Ureter (tissue), 1 donor: ENCODE measurements at regions not wholly inside any gene's neighbourhood (a gene's known extent, or its start where the extent isn't known, plus 50 kb on each side); places are given as distances from the start of the nearest gene placed in this dataset.
"Not testable (repeated sequence)": the region's sequence is repeated elsewhere in the genome, so short reads cannot be mapped to it uniquely, and the experiment has no call there.

Experiments used
- DNase-seq: peaks from one replicate; pipeline ENCODE4 v3.0.0-alpha.2; 2020; ENCODE audit warnings: low spot score
- donor health status: DM: yes; HTN: yes; CAD: no.

DNA sequence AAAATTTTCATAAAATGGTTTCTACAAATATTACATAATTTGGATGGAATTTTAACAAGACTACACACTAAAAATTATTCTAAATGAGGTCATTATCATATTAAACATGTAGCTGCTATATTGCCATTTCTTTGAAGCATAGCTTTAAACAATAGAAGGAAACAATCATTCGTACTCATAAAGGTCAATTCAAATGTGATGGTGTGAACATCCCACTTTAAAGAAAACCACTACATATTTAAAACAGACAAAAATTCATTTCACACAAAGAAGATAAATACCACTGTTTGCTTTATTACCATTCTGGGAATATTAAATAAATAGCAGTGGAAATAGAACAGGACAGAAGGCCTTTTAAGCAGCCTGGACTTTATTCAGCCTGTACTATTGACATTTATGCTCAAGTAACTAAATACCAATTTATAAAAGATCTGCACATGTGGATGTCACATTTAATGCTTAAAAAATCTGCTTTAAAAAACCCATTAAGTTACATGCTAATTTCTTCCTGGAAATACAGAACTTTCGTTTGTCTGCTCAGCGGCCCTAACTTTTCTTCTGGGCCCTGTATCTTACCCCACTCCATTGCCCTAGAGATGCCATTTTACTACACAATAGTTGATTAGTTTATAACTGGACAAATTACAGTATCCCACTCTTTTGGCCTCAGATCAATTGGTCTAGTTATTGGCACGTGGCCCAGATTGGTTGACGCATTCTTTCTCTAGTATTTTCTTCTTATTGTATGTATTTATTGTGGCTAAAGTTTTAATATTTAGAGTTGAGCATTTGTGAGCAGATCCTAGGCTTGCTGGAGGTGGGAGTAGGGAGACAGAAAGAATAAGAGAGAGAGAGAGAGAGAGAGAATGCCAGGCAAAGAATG, 215.1 kb upstream of the SPRY2 start:
- no peak for DNase-seq

DNA sequence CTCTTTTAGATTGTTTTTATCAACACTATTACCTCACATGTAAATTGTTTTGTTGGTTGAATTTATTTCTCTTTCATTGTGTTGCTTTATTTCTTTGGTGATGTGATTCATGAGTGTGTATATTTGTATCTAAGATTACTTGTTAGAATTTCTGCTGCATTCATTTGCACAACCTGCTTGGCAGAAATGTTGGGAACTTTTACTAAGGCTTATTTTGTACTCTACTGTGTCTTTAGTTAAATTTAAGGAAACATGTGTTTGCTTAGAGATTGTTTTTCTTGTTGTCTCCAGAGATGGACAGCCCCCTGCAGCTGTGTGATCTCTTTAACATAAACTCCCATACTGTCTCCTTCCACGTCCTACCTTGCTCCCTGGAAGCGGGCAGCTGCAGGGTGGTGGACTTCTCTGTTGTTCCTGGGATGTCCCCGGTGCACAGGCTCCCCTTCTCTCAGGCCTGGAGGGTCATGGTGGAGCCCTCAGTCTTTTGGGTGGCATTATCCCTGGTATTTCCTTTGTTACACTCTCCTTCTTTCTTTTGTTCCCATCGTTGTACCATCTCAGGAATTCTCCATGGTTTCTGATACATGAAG, 212.0 kb upstream of the SPRY2 start:
- DNase-seq: no peak

DNA sequence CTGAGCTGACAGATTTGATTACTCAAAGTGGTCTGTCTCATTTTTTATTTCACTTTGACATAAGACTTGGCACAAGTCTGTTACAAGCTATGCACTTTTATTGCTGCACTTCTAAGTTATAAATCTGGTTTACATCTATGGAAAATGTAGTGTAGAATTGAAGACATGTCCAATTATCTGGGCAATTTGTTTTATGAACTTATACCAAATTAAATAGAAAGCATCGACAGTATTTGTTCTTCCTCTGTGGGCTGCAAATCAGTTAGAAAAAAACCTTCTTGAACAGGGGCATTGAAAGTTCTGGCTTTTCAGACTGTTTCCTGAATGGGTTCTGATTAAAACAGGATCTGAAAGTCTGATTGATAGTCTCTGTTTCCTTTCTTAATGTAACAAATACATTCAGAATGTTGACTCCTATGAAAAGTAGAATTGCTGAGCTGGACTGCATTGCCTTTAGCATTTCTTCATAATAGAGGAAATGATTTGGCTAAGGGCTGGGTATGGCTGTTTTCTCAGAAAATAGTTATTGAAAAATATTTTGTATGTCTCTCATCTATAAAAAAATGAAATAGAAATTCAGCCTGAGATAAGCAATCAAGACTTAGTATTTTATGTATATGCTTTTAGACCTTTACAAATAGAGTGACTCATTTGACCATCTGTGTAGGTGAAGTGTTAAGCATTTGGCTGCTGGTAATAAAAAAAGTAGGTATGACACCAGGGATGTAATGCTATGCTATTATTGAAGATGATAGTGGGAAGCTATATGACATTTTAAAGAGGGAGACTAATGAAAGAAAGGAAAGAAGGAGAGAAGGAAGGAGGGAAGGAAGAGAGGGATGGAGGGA, 210.9 kb upstream of the SPRY2 start:
- DNase-seq: no peak

DNA sequence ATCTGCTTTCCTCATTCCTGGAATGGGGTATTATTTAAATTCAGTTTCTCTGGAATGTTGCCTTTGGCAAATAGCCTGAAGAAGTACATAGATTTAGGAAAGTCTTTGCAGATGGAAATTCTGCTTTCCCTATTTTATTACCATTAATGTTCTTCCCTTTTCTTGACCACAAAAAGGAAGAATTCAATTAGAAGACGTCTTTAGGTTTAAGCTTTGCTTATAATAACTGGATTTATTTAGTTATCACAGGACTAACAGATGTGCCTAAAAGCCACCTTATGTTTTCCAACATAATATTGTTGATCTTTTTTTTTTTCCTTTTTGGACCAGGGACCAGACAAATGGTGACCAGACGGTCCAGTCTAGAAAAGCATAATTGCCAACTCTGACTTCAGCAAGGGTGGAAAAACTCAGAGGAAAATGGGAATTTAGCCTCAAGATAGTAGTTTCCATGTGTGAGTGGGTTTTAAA, 210.1 kb upstream of the SPRY2 start:
- DNase-seq: no peak

DNA sequence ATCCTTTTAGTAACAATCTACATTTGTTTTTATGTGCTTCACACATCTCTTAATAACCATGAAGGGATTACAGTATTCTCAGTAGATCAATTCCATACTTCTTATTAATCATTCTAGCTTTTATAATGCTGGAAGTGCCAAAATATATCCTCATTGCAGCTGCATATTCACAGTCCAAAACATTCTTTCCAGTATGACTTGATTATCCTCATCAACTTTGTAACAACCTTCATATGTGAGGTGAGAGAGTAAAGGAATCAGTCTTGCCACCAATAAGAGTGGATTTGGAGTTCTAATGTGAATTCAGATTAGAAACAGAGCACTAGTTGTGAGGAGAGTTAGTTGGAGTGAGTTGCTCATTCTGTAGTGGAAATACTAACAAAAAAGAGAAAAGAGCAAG, 208.0 kb upstream of the SPRY2 start:
- DNase-seq: no peak

DNA sequence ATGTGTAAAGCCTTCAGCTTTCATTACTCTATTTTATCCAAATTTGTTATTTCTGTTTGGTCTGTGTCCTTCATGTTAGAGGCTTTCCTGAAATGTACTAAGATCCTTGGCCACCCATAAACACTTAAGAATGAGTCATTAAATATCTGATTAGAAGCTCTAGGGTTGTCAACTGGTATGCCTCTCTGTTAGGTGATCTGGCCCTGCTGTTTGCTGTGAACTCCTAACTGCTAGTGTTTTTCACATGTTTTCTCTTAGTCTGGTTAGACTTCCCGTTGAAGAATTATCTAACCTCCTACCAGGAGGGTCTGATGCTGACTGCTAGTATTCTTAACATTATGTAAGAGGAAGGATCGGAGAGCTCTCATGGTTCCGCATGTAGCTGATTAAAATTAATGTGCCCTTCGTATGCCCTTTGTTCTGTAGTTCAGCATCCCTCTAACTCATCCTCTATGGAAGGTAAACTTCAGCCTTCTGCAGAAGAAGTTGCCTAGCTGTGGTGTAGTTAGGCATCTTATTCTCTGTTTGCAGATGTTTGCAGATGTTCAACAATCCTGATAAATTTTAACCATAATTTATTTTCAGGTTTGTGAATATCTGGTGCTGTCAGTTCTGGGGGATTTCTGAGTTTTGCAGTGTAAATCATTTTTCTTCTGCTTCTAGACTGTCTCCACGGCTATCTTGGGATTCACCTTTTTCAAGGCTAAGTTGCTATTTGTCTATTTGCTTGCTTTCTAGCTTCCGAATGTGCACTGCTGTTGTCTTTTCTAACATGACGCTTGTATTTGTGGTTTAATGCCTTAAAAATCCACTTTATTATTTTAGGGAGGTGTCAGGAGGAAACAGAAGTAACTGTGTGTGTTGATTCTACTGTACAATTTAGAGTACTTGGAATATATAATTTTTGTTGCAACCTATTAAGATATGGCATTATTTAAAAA, 207.2 kb upstream of the SPRY2 start:
- no peak for DNase-seq

DNA sequence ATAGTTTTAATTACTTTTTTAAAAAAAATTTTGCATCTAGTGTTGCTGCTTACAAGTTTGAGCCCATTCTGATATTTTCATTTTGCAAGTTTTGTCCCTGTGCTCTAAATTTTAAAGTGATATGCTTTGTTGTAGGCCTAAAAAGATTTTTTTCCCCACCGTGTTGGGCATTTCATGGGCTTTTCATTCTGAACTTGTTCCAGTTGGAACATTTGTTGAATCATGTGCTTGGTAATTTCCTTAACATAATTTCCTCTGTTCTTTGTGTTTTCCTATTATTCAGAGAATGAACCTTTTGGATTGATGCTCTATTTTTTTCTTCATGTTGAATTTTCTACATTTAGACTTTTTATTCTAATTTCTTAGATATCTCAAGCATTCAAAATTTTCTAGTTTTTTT, 206.4 kb upstream of the SPRY2 start:
- DNase-seq: no peak

DNA sequence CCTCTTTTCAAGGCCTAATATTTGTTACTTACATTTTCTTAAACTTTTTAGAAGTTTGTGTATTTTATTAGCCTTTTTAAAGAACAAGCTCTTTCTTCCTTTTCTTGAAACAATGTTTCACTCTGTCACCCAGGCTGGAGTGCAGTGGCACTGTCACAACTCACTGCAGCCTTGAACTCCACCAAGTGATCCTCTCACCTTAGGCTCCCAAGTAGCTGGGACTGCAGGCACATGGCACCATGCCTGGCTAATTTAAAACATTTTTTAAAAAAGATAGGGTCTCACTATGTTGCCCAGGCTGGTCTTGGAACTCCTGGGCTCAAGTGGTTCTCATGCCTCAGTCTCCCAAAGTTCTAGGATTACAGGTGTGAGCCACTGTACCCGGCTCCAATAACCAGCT, 192.2 kb upstream of the SPRY2 start:
- DNase-seq: no peak

DNA sequence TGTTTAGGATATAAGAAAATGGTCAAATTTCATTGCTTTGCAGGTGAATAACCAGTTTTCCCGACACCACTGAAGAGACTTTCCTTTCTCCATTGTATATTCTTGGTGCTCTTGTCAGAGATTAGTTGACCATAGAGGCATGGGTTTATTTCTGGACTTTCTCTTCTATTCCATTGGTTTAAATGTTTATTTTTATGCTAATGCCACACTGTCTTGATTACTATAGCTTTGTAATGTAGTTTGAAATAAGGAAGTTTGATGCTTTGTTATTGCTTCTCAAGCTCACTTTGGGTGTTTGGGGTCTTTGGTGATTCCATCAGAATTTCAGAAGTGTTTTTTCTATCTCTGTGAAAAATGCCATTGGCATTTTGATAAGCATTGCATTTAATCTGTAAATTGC, 190.0 kb upstream of the SPRY2 start:
- DNase-seq: no peak

DNA sequence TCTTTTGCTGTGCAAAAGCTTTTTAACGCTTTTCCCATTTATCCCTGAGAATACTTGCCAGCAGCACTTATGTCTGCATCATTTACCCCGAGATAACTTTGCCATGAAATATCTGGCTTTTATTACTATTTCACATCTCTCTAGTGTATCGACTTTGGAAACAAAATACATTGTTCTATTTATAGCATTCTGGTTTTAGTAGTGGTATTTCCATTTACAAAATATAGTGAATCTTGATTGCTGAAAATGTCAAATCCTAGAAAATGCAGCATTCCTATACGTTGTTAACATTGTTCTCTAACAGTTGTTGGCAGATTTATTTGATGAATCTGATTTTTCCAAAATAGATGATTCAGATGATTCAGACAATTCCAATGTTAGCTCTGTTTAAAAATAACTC, 189.3 kb upstream of the SPRY2 start:
- no peak for DNase-seq

DNA sequence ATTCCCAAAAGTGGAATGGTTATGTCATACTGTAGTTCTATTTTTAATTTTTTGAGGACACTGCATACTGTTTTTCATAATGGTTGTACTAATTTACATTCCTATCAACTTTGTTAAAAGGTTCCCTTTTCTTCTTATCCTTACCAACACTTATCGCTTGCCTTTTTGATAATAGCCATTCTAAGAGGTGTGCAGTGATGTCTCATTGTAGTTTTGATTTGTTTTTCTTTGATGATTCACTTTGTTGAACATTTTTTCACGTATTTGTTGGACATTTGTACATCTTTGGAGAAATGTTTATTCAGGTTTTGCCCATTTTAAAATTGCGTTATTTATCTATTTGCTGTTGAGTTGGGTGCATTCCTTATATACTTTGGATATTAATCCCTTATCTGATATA, 188.8 kb upstream of the SPRY2 start:
- no peak for DNase-seq

DNA sequence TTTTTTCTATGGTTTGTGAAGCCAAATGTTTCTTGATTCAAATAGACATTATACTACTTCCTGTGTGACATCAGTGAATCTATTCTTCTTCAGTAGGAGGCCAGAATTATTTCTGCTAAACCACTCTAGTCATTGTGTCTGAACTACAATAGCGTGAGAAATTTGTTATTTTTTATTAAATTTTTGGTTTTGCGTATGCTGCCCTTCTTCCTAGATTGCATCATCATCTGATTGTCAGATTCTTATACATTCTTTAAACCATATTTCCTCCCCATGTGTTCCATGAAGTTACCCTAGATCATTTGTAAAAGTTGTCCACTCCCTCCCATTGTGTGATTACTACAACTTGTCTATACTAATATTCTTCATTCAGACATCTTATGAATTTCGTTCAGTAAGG, 187.8 kb upstream of the SPRY2 start:
- no peak for DNase-seq

DNA sequence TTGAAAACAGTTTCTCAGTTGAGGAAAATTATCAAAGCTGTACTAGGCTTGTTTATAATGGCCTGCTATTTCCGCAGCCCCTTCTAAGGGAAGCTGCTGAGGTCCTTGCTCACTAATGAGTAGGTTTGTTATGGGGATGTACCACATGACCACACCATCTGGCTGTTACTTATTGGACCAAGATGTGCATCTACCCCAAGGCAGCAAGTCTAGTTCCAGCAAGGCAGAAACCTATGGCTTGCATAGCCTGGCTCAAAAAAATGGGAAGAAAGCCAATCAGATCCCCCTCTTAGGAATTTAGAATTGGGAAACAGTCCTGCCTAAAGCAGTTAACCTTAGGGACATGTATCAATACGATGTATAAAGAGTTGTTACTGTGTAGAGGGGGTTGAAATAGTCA, 186.5 kb upstream of the SPRY2 start:
- no peak for DNase-seq

DNA sequence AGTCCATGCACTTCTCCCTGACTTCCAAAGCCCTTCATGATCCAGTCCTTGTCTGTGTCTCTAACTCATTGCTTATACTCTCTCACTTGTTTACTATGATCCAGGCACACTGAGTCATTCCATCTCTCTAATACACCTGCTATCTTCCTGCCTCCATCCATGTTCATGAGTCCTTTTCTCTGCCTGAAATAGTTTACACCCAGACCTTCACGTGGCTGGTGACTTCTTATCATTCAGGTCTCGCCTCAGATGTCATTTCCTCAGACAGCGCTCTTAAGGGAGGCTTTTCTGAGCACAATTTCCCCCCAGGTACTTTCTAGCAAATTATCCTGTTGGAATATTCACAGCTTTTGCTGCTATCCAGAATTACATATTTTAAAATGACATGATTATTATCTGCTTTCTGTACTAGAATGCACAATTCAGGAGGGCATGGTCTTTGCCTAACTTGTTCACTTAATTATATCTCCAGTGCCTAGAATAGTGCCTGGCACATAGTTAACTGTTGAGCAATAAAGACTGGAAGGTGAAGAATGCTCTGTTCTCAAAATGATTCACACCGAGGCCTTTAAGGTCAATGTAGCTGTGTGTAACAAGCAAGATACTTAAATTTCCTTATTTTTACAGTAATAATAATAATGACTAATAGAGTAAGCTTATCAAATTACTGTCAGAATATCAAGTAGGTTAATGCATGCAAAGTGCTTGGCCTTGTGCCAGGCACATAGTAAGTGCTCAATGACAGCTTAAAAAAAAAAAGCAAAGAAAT, 183.7 kb upstream of the SPRY2 start:
- no peak for DNase-seq

DNA sequence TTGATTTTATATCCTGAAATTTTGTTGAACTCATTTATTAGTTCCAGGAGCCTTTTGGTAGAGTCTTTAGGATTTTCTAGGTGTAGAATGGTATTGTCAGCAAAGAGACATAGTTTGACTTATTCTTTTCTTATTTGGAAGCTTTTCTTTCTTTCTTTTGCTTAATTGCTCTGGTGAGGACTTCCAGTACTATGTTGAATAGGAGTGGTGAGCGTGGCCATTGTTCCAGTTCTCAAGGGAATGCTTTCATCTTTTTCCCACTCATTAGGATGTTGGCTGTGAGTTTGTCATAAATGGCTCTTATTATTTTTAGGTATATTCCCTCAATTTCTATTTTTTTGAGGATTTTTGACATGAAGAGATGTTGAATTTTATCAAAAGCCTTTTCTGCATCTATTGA, 182.2 kb upstream of the SPRY2 start:
- no peak for DNase-seq

DNA sequence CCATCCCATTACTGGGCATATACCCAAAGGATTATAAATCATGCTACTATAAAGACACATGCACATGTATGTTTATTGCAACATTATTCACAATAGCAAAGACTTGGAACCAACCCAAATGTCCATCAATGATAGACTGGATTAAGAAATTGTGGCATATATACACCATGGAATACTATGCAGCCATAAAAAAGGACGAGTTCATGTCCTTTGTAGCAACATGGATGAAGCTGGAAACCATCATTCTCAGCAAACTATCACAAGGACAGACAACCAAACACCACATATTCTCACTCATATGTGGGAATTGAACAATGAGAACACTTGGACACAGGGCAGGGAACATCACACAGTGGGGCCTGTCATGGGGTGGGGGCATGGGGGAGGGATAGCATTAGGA, 181.5 kb upstream of the SPRY2 start:
- not testable (repeated sequence) for DNase-seq

DNA sequence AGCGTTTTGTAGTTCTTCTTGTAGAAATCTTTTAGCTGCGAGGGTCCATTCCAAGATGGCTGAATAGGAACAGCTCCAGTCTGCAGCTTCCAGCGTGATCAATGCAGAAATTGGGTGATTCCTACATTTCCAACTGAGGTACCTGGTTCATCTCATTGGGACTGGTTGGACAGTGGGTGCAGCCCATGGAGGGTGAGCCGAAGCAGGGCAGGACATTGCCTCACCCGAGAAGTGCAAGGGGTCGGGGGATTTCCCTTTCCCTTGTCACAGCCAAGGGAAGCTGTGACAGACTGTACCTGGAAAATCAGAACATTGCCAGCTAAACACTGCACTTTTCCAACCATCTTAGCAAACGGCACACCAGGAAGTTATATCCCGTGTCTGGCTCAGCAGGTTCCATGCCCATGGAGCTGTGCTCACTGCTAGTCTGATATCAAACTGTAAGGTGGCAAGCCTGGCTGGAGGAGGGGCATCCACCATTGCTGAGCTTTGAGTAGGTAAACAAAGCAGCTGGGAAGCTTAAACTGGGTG, 176.0 kb upstream of the SPRY2 start:
- DNase-seq: no peak

DNA sequence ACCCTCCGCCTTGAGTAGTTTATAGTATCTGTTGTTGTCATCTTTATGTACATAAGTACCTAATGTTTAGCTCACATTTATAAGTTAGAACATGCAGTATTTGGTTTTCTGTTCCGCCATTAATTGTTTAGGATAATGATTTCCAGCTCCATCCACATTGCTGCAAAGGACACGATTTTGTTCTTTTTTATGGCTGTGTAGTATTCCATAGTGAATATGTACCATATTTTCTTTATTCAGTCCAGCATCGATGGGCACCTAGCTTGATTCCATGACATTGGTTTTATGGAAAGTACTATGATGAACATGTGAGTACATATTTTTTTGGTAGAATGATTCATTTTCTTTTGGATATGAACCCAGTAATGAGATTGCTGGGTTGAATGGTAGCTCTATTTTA, 174.4 kb upstream of the SPRY2 start:
- no peak for DNase-seq

DNA sequence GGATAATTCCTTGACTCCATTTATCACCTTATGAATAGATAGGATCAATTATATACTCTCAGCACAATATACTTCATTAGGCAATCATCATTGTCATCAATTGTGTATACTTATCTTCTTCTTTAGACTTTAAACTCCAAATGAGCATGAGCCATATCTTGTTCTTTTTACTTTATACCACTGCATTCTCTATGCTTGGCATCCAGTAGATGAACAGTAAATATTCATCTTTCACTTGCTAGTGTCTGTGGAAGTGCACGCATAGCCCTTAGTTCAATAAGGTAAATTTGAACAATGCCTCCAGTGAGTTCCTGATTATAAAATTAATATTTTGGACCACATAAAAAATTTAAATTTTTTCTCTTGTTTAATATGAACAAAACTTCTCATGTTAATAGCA, 172.3 kb upstream of the SPRY2 start:
- no peak for DNase-seq

DNA sequence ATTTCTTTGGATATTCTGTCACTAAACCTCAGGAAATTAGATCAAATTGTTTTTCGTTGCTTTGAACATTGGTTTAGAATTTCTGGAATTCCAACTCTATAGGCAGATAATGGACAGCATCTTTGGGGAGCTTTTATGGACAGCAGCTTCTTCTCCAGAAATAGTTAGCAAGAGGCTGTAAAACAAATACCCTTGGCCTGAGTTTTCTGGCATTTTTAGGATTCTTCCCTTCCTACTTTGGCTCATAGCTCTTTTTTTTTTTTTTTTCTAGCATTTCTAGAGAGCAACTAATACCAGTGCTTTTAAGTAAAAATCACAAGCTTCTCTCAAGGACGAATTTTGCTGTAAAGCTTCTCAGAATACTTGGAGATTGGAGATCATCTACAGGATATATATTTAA, 169.8 kb upstream of the SPRY2 start:
- DNase-seq: no peak
